ENCODE measurements at regions not wholly inside any gene's neighbourhood (a gene's known extent, or its start where the extent isn't known, plus 50 kb on each side); places are given as distances from the start of the nearest gene placed in this dataset.

DNA sequence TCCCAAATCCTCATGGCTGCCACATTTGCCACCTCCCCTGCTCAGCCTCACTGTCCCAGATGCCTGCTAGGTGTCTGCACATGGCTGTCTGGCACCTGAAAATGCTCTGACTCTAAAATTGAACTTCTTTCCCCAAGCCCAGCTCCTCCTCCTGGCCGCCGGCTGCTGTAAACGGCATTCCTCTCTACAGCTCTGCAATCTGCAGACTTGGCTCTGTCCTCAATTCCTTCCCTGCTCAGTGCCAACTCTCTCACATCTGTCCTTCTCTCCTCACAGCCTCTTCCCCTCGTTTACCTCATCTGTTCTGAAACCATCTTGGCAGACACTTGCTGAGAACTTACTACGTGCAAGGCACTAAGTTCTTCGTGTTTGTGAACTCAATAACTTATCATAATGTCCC is 169.4 kb upstream of the SYT13 start:
- Histone ChIP-seq H3K4me2 (ENCODE audit: low read depth, low read length) (no peak overlapping the region), H2AFZ (ENCODE audit: low read length) (no peak overlapping the region), H3K9ac (ENCODE audit: low read length) (no peak overlapping the region), H3K9me3 (replicated peaks; ENCODE audit: insufficient read depth, low read length) (no peaks in the 10 kb centered on the region), H3K27me3 (replicated peaks; ENCODE audit: insufficient read depth, low read length) (no peaks in the 10 kb centered on the region), H3K4me3 (ENCODE audit: low read length) (no peak overlapping the region), H3K79me2 (ENCODE audit: low read length) (no peaks in the 10 kb centered on the region), H3K36me3 (replicated peaks; ENCODE audit: insufficient read depth, low read length) (no peaks in the 10 kb centered on the region), H3K4me1 (ENCODE audit: low read length) (no peaks in the 10 kb centered on the region), H3F3A (ENCODE audit: insufficient read depth, low read length) (no peaks in the 10 kb centered on the region), H4K20me1 (ENCODE audit: insufficient read depth, low read length) (no peaks in the 10 kb centered on the region), H3K9me2 (replicated peaks; ENCODE audit: insufficient read depth, low read length) (no peaks in the 10 kb centered on the region), H3K27ac (ENCODE audit: low read length) (no peak overlapping the region)
- TF ChIP-seq EZH2 (optimal IDR thresholded peaks at IDR 0.05; ENCODE audit: low read depth, low read length), result no peak
- TF ChIP-seq, protein P1, sequence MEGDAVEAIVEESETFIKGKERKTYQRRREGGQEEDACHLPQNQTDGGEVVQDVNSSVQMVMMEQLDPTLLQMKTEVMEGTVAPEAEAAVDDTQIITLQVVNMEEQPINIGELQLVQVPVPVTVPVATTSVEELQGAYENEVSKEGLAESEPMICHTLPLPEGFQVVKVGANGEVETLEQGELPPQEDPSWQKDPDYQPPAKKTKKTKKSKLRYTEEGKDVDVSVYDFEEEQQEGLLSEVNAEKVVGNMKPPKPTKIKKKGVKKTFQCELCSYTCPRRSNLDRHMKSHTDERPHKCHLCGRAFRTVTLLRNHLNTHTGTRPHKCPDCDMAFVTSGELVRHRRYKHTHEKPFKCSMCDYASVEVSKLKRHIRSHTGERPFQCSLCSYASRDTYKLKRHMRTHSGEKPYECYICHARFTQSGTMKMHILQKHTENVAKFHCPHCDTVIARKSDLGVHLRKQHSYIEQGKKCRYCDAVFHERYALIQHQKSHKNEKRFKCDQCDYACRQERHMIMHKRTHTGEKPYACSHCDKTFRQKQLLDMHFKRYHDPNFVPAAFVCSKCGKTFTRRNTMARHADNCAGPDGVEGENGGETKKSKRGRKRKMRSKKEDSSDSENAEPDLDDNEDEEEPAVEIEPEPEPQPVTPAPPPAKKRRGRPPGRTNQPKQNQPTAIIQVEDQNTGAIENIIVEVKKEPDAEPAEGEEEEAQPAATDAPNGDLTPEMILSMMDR (IDR thresholded peaks at IDR 0.05; ENCODE audit: low read length), result no peak
- TF ChIP-seq EZH2phosphoT487 (IDR thresholded peaks at IDR 0.05; ENCODE audit: low read length), result no peak
- DNase-seq, result no peak

DNA sequence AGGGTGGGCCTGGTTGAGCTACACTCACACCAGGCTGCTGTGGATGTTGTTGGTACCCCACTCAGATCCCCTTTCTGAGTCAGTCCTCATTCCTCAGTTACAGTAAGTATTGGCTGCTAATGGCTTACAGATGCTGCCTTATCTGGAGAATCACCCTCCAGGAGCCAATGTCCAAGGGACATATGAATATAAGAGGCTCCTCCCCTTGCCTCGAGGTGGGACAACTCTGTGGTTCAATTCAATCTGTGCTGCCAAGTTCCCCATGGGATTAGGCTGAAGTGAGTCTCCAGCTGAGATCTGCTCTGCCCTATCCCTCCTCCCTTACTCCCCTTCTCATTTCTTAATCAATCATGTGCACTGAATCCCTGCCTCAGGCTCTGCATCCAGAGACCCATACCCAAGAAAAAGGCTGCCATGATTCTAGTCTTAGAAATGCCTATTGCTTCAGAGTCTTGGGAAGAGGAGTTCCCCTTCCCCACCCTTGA is 168.8 kb upstream of the SYT13 start:
- no peaks in the 10 kb centered on the region for H3K27me3 ChIP-seq (replicated peaks; ENCODE audit: insufficient read depth, low read length)
- no peaks in the 10 kb centered on the region for H3K79me2 ChIP-seq (ENCODE audit: low read length)
- H3K9me2 ChIP-seq (replicated peaks; ENCODE audit: insufficient read depth, low read length), result no peaks in the 10 kb centered on the region
- TF ChIP-seq EZH2phosphoT487 (IDR thresholded peaks at IDR 0.05; ENCODE audit: low read length) (no peak), EZH2 (optimal IDR thresholded peaks at IDR 0.05; ENCODE audit: low read depth, low read length) (no peak)
- TF ChIP-seq, protein P1 (IDR thresholded peaks at IDR 0.05; ENCODE audit: low read length), result no peak
- H3F3A ChIP-seq (ENCODE audit: insufficient read depth, low read length), result no peaks in the 10 kb centered on the region
- no peaks in the 10 kb centered on the region for H3K4me1 ChIP-seq (ENCODE audit: low read length)
- H3K27ac ChIP-seq (ENCODE audit: low read length), result no peak overlapping the region
- no peaks in the 10 kb centered on the region for H3K9me3 ChIP-seq (replicated peaks; ENCODE audit: insufficient read depth, low read length)
- DNase-seq, result no peak
- no peaks in the 10 kb centered on the region for H4K20me1 ChIP-seq (ENCODE audit: insufficient read depth, low read length)
- no peak overlapping the region for H2AFZ ChIP-seq (ENCODE audit: low read length)
- no peak overlapping the region for H3K4me3 ChIP-seq (ENCODE audit: low read length)
- H3K4me2 ChIP-seq (ENCODE audit: low read depth, low read length), result no peak overlapping the region
- no peak overlapping the region for H3K9ac ChIP-seq (ENCODE audit: low read length)
- H3K36me3 ChIP-seq (replicated peaks; ENCODE audit: insufficient read depth, low read length), result no peaks in the 10 kb centered on the region

DNA sequence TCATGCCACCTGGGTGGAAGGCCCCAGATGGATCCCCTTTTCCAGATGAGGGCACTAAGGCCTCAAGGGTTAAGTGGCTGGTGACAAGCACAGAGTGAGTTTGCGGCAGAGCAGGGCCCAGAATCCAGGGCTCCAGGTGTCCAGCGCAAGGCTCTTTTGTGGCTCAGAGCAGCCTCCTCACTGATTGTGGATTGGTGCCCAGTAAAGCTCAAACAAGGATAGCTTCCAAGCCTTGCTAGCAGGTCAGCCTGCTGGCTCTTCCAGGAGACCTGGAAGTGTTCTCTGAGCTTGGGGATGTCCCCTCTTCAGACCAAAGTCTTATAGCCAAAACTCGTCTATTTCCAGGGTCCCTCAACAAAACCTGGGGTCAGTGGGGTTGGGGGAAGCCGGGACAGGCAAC is 167.6 kb upstream of the SYT13 start:
- Histone ChIP-seq H3K9me3 (replicated peaks; ENCODE audit: insufficient read depth, low read length) (no peaks in the 10 kb centered on the region), H3K36me3 (replicated peaks; ENCODE audit: insufficient read depth, low read length) (no peaks in the 10 kb centered on the region), H3K4me3 (ENCODE audit: low read length) (no peak overlapping the region), H3K9ac (ENCODE audit: low read length) (no peak overlapping the region), H3F3A (ENCODE audit: insufficient read depth, low read length) (no peaks in the 10 kb centered on the region), H3K79me2 (ENCODE audit: low read length) (no peaks in the 10 kb centered on the region), H2AFZ (ENCODE audit: low read length) (no peak overlapping the region), H3K27me3 (replicated peaks; ENCODE audit: insufficient read depth, low read length) (no peaks in the 10 kb centered on the region; the same call in 1 of the 2 replicates), H3K4me2 (ENCODE audit: low read depth, low read length) (no peak overlapping the region), H3K9me2 (replicated peaks; ENCODE audit: insufficient read depth, low read length) (no peaks in the 10 kb centered on the region), H3K4me1 (ENCODE audit: low read length) (no peaks in the 10 kb centered on the region), H3K27ac (ENCODE audit: low read length) (no peak overlapping the region), H4K20me1 (ENCODE audit: insufficient read depth, low read length) (no peaks in the 10 kb centered on the region)
- DNase-seq, result no peak
- TF ChIP-seq EZH2 (optimal IDR thresholded peaks at IDR 0.05; ENCODE audit: low read depth, low read length) (no peak), EZH2phosphoT487 (IDR thresholded peaks at IDR 0.05; ENCODE audit: low read length) (no peak)
- TF ChIP-seq, protein P1 (IDR thresholded peaks at IDR 0.05; ENCODE audit: low read length), result no peak

All from MM.1S (cell line).